DMS114 treated with DMSO at 0.1 percent for 48 hours (cell line): ENCODE measurements at regions not wholly inside any gene's neighbourhood (a gene's known extent, or its start where the extent isn't known, plus 50 kb on each side); places are given as distances from the start of the nearest gene placed in this dataset.

ENCODE experiments used
- DNase-seq: peaks from one replicate; lab custom pipeline; 2025; ENCODE audit not compliant: unreplicated experiment; lab: John Stamatoyannopoulos, UW

DNA sequence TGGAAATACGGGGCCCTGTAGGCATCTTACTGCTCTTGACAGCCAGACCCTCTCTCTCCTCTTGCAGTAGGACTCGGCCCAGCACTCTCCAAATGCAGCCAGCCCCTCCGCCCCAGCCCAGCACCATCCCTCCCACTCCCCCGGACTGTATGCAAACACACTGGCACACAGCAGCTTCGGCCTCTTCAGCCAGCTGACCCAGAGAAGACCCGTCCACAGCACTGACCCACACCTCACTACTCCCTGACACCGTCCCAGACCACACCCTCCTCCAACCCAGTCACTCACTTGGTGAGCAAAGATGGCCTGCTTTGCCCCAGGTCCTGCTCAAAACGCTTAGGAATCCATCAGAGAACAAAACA, 164.6 kb downstream of the IGLL1 start:
- no peak for DNase-seq

DNA sequence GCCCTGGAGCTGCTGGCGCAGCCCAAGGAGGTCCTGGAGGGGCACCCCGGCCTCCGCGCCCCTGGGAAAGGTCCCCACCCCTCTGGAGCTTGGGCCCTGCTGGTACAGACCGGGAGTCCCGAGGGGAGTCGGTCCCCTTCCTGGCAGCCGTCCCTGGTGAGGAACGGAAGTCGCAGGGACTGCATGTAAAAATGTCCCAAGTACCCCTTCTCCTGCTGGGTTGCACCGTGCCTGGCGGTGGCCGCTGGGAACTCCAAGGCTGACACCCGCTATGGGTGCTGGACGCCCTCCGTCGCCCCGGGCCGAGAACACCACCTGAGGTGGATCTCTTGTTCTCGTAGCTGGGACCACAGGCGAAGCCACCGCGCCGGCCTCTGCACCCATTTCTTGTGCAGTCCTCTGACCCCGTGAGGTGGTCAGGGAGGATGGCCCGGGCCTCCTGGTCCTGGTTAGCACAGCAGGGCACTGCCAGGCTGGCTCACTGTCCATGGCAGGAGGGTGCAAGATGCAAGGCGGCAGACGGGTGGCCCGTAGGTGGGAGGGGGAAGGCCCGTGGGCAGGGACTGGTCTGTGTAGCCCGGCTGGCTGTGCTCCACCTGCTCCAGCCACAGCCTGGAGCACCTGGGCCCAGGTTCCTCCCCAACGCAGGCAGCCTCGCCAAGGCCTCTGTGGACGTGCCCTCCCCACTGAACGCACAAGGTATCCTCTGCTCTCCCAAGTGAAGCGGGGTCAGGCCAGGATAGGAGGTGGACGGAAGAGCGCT, 165.2 kb downstream of the IGLL1 start:
- DNase-seq = no peak

DNA sequence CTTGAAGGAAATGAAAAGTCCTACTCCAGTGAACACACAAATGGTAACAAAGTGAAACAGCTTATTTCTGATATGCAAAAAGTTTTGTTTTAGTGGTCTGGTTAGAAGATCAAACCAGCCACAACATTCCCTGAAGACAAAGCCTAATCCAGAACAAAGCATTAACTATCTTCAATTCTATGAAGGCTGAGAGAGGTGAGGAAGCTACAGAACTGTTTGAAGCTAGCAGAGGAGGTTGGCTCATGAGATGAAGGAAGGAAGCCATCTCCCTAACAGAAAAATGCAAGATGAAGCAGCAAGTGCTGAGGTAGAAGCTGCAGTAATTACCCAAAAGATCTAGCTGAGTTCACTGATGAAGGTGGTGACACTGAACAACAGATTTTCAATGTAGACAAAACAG, 168.4 kb downstream of the IGLL1 start:
- DNase-seq = no peak

DNA sequence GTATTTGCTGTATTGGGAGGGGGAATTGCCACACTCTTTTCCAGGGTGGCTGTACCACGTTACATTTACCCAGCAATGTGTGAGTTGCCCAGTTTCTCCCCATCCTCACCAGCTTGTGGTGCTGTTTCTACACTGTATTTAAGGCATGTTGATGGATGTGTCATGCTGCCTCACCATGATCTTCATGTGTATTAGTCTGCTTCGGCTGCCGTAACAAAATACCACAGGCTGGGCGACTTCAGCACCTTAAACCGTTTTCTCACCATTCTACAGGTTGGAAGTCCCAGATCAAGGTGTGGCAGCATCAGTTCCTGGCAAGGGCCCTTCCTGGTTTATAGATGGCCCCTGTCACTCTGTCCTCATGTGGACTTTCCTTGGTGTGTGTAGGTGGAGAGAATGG, 169.7 kb downstream of the IGLL1 start:
- DNase-seq = no peak

DNA sequence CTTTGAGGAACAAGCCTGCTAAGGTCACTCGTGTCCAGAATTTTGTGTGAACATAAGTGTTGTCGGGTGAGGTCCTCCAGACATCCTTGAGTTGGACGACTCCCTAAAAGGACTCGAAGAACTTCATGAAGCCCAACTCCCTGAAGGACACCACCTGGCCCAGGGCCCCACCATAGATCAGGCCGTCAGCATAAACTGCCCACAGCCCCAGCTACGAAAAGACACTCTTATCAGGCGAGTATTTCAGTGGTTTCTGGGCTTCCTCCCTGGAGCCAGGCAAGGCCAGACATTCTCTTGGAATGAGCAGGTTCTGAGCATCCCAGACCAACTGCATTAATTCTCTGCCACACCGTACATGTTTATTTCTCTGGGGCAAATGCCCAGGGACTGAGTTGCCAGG, 170.1 kb downstream of the IGLL1 start:
- no peak for DNase-seq

DNA sequence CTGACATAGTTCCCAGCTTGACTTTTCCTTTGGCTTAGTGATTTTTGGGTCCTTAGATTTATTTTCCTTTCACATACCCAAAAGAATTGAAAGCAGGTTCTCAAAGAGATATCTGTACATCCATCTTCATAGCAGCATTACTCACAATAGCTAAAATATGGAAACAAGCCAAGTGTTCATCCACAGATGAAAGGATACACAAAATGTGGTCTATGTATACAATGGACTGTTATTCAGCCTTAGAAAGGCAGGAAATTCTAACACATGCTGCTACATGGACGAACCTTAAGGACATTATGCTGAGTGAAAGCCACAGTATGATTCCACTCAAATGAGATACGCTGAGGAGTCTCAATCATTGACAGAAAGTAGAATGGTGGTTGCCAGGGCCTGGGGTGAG, 171.8 kb downstream of the IGLL1 start:
- DNase-seq = no peak

DNA sequence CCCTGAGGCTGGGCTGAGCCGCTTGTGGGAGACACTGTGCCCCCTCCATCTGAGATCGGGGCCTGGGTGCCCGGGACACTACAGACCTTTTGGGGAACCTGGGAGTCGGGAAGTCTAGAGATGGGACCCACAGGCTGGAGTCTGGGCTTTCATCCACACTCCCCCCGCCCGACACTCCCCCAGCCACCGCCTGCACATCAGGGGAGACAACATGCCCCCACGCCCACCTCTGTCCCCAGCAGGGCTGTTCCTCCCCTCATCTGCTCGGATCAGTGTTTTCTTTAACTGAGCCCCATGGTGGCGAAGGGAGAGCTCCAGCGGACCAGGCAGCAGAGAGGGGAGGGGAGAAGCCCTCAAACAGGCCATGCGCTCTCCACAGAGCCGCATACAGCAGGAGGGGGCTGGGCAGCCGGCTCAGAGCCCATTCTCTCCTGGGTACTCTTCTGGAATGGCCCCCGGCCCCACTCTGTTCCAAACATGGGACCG, 174.7 kb downstream of the IGLL1 start:
- no peak for DNase-seq

DNA sequence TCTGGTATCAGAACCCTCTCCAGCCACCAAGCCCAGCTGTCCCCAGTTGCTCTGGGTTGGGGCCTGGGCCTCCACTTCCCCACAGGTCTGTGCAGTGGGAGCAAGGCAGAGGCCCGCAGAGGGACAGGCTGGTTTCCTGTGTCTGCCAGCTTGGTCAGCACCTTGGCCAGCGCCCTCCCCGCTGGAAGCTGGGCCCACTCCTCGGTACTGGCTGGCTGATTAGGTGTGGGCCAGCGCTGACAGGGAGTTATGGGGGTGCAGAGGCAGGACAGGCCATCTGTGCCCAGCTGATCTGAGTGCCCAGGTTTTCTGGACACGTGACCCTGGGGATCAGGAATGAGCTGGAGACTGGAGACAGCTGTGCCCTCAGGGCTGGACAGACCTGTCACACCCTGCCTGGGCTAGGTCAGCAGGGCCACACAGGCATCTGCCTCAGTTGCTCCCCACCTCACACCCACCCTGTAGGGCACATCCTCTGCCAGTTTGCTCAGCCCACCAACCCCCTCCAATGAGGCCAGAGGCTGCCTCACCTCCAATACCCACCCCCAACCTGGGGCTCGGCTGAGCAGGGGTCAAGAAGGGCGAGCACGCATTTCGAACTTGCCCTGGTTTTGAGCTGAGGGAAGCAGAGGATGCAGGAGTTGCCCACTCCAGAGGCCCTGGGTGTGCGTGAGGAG, 175.3 kb downstream of the IGLL1 start:
- DNase-seq = no peak

DNA sequence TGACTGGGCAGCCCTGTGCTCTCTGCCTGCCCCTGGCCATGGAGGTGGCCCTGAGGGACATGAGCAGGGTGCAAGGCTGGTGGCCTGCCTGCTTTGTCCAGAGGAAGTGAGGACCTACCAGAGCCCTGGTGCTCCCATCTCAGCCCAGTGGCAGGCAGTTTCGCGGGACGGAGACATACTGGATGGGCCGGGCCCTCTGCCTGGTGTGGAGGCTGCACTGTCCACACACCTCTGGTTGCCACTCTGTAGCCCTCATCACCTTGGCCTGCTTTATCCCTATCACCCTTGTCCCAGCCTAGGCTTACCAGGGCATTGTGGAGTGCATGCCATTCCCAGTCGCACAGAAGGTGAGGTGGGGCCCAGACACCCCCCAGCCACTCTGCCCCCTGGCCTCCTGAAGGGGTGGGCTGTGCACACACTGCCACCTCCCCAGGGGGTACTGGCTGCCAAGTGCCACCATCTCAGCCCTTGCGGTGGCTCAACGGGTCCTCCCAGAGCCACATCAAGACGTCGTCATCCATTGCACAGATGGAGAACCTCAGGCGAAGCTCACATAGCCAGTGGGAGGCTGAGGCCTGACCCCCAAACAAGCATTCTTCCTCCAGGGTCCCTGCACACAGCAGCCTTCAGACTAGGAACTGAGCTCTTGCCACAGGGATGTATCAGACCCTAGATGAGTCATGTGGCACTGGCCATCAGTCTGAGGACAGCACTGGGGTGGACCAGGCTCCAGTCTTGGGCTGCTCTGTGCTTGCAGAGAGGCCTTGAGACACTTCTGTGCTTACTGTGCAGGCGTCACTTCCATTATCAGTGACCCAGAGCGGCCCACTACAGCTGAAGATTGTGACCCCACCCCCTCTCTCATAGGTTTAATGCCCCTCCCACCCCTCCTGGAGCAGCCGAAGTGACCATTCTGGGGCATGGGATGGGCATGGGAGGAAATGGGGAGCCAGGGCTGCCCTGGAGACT, 176.1 kb downstream of the IGLL1 start:
- no peak for DNase-seq

DNA sequence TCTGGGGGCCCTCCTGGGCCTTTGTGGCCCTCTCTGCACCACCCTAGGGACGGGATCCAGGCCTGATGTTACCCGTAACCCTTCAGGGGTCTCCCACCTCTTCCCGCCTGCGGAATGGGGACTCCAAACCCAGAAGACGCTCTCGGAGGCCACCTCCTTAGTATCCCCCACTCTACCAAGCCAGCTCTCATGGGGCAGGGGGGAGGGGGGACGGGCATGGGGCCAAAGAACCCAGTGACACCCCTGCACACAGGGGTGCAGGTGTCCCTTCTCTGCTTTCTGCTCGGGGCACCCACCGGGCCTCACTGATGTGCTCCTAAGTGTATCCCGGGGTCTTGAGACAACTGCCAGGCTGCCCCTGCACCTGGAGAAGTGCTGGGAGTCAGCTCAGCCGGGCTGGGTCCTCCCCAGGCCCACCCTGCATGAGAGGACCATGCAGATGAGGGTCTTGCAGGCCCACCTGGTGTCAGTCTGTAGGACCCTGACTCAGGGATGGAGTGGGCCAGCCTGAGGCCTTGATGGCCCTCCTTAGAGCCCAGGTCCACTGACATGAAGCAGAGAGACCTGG, 176.9 kb downstream of the IGLL1 start:
- DNase-seq = no peak

DNA sequence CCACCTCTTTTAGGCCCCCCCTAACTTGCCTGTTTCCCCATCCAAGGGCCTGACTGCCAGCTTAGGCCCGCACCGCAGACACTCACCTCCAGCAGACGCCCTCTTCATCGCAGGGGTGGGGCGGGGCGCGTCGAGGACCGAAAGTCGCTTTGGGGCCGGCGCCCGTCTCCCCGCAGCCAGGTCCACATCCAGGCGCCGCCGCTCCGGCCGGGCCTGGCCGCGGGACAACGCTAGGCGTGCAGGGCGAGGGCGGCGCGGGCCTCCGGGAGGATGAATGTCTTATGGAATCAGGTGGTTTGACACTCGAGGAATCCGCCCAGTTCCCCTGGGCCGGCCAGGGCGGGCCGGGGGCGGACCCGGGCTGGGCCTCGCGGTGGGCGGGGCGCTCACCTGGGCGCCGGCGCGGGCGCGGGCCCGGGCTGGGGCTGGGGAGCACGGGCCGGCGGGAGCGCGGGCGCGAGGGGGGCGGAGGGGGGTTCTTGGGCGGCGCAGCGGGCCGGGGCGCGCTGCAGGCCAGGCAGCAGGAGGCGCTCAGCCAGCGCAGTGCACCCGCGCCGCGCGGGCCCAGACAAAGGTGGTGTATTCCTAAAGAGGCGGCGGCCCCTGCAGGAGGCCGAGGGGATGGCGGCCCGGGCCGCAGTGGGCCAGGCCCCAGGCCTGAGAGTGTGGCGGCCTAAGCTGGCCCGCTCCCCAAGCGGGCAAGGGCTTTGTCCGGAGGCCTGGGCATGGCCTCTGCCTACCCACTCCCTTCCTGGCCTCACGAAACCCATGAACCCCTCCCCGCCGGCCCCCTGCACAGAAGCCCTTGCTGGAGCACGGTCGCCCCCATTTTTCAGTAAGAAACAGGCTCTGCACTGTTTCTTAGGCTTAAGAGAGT, 177.6 kb downstream of the IGLL1 start:
- DNase-seq = peak; percentile 28

DNA sequence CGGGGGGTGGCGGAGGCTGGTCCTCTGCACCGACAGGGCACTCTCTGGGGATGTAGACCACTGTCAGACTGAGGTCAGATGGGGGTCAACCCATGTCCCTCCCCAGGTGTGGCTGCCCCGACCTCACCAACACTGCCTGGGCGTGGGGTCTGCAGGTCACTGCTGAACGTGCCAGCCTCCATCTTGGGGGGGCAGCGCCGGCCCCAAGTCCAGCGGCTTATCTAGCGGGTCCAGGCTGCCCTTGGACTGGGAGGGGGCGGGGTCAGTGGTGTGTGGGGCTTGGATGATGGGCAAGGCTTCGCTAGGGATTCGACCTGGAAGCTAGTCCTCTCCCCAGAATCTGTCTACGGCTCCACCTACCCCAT, 178.2 kb downstream of the IGLL1 start:
- no peak for DNase-seq

DNA sequence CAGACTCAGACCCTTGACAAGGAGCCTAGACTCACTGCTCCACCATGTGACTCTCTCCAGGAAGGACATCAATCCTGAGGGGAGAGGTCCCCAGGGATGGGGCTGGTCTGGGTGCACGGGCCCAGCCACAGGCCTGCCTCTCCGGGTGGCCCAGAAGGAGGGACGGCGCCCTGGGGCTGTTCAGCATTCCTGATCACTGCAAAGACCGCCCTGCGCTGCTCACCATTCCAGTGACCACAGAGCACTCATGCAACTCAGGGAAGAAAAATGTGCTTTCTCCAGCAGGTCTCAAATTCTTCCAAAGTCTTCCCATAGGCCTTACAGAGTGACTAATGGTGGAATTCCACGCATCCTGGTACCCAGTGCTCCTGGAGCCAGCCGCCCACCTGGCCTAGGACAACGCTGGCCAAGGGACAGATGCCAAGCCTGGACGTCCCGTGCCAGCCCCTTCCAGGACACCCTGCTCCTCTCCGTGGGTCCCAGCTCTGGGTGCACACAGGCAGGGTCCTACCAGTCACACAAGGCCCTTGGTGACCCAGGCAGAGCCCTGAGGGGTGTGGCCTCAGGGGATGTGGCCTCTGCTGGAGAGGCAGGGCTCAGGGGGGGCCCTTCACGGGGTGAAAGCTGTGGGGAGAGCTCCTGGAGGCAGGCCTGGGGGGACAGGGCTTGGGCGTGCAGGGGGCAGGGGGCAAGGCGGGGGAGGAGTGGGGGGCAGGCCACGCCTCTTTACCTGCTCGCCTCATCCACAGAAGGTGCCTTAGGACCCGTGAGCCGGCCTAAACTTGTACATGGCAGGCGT, 178.8 kb downstream of the IGLL1 start:
- no peak for DNase-seq

DNA sequence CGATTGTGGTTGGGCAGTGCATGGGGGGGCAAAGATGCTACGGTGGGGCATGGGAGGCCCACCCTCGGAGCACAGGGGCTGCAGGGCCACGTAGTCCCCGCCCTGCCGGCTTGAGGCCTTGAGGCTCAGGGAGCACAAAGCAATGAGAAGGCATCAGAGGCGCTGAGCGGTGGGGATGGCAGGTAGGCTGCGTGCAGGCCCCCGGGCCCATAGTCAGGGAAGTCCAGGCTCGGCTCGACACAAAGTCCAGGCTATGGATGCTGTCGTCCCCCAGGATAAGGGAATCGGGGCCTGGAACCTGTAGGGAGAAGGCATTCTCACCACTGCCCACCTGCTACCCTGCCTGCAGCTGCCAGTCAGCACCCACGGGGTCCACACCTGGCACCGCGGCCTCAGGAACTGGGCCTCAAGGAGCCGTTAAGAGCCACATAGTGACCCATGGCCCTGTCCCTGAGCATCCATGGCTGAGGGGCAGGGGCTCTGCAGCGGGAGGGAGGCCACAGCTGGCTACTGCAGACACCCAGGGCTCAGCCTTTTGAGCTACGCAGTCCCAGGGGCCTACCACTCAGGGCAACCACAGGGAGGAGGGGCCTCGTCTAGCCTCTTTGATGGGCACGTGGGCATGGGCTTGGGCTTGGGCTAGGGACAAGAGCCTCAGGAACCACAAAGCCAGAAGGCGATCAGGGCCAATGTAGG, 179.7 kb downstream of the IGLL1 start:
- no peak for DNase-seq

DNA sequence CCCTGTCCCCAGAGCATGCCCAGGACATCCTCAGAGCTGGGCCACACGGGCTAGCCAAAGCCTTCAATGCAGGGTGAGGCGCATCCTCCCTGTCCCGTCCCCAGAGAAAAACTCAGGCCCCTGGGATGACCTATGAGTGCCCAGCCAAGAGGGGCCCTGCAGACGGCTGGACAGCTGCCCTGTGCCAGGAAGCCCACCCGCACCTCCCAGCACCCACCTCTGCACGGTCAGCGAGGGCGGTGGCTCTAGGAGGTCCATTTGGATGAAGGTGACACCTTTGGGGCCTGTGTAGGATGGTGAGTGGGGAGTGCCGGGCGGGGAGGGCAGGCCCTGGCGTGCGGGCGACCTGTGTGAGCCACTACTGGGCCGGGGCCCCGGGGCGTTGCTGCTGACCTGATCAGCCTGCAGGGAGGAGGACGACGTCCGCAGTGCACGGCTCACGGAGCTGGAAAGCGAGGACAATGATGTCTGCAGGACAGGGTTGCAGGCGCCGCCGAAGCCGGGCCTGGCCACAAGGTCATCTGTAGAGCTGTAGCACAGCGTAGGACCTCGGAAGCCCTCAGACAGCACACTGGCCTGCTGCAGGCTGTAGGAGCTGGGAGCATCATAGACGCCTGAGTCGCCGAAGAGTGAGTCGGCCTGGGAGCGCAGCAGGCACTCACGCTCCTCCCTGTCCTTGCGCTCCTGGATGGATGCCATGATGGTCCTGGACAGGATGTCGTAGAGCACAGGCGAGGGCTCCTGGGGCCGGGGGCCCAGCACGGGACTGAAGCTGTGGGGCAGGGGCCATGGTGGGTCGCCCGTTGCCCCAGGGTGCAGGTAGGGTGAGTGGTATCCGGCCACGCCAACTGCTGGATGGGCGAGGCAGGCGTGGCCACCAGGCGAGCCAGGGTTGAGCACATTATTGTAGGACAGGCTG, 180.5 kb downstream of the IGLL1 start:
- no peak for DNase-seq

DNA sequence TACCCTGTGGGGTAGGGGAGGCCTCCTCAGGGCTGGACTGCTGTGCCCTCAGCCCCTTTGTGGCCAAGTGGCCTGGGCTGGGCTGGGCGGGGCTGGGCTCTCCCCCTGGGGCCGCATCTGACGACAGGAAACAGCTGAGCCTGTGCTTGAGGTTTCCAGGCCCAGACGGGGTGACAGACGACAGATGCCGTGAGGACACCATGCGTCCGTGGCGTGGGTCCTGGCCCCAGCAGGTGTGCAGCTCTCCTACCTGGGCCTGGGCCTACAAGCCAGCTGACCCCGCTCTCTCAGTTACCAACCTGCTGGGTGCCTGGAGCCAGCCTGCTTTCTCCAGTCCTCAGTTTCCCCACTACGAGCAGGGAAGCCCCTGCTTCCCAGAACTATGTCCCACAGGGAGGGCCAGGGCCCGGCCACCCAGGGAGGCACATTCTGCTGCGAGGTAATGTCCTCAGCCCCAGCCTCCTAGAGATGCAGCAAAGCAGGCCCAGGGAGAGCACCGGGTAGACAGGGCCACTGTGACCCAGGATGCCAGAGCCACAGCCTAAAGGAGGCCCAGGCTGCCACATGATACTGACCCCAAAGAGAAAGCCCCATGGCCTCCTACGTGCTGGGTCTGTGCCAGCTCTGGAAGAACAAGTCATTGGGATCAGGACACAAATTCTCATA, 181.3 kb downstream of the IGLL1 start:
- DNase-seq = no peak
